ENCODE measurements at regions not wholly inside any gene's neighbourhood (a gene's known extent, or its start where the extent isn't known, plus 50 kb on each side); places are given as distances from the start of the nearest gene placed in this dataset.

DNA sequence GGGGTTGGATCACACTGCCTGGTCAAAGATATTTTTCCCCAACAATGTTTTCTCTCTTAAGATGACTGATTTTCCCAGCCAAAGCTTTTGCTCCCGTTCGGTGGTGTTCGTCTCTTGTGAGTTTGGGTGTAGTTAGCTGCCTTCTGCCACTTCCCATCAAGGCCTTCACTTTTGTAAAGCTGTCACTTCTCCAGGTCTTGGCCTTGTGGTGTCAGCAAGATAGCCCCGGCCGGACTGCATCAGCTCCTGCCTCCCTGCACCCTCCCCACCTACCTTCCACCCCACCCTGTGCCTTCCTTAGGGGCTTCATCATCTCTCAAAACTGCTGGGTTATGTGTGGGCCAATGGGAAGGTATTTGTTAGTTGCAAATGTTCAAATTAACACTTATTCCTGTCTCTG is 228.9 kb downstream of the BCL11A start:
- Histone ChIP-seq H3K4me1 (ENCODE audit: low read depth) (no peaks in the 10 kb centered on the region), H3K27me3 (no peaks in the 10 kb centered on the region), H3K36me3 (no peaks in the 10 kb centered on the region), H3K27ac (no peak overlapping the region), H3K4me3 (no peak overlapping the region), H3K9me3 (ENCODE audit: low read depth) (no peaks in the 10 kb centered on the region)
- TF ChIP-seq, protein P1, sequence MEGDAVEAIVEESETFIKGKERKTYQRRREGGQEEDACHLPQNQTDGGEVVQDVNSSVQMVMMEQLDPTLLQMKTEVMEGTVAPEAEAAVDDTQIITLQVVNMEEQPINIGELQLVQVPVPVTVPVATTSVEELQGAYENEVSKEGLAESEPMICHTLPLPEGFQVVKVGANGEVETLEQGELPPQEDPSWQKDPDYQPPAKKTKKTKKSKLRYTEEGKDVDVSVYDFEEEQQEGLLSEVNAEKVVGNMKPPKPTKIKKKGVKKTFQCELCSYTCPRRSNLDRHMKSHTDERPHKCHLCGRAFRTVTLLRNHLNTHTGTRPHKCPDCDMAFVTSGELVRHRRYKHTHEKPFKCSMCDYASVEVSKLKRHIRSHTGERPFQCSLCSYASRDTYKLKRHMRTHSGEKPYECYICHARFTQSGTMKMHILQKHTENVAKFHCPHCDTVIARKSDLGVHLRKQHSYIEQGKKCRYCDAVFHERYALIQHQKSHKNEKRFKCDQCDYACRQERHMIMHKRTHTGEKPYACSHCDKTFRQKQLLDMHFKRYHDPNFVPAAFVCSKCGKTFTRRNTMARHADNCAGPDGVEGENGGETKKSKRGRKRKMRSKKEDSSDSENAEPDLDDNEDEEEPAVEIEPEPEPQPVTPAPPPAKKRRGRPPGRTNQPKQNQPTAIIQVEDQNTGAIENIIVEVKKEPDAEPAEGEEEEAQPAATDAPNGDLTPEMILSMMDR (IDR thresholded peaks at IDR 0.05; ENCODE audit: low read depth, low read length): no peak
- DNase-seq (ENCODE audit: low read depth in 1 of 2, low spot score in 1 of 2): no peak

DNA sequence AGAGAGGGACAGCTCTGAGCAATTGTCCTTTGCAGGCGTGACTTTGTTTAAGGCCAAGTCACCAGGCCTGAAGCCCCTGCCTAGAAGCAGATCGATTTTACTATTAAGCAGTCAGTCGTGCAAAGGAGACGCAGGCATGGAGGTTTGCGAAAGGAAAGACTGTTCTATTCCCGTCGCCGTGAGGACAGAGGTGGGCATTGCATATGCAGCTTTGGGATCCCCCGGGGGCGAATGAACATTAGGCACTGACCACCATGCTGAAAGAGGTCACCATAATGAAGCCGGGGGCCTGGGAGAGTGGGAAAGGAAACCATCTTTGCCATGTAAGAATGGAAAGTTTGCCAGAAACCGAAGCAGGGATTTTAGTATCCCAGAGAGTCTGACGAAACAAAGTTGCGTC is 231.6 kb downstream of the BCL11A start:
- no peak overlapping the region for H3K27ac ChIP-seq
- no peaks in the 10 kb centered on the region for H3K36me3 ChIP-seq
- H3K4me1 ChIP-seq (ENCODE audit: low read depth): no peaks in the 10 kb centered on the region
- TF ChIP-seq, protein P1 (IDR thresholded peaks at IDR 0.05; ENCODE audit: low read depth, low read length): no peak
- no peak for DNase-seq (ENCODE audit: low read depth in 1 of 2, low spot score in 1 of 2)
- H3K27me3 ChIP-seq: no peaks in the 10 kb centered on the region
- no peaks in the 10 kb centered on the region for H3K9me3 ChIP-seq (ENCODE audit: low read depth)
- no peak overlapping the region for H3K4me3 ChIP-seq

DNA sequence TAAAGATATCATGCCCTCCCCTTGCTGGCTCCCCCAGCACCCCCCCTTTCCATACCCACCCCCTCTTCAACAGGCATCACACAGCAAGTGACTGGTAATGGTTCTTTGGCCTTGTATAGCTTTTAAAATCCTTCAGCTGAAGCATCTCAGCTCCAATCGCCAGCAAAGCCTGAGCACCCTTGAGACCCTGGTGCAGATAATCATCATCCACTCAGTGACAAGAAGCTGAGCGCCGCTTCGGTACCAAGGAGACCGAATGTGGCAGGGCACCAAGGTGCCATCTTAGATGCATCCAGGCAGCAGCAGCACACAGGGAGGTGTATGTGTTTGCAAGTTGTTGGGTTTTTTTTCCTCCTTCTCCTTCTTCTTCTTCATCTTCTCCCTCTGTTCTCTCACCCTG is 232.7 kb downstream of the BCL11A start:
- Histone ChIP-seq H3K4me3 (no peak overlapping the region), H3K27me3 (no peaks in the 10 kb centered on the region), H3K9me3 (ENCODE audit: low read depth) (no peaks in the 10 kb centered on the region), H3K4me1 (ENCODE audit: low read depth) (no peaks in the 10 kb centered on the region), H3K36me3 (no peaks in the 10 kb centered on the region), H3K27ac (no peak overlapping the region)
- TF ChIP-seq, protein P1 (IDR thresholded peaks at IDR 0.05; ENCODE audit: low read depth, low read length): no peak
- no peak for DNase-seq (ENCODE audit: low read depth in 1 of 2, low spot score in 1 of 2)

DNA sequence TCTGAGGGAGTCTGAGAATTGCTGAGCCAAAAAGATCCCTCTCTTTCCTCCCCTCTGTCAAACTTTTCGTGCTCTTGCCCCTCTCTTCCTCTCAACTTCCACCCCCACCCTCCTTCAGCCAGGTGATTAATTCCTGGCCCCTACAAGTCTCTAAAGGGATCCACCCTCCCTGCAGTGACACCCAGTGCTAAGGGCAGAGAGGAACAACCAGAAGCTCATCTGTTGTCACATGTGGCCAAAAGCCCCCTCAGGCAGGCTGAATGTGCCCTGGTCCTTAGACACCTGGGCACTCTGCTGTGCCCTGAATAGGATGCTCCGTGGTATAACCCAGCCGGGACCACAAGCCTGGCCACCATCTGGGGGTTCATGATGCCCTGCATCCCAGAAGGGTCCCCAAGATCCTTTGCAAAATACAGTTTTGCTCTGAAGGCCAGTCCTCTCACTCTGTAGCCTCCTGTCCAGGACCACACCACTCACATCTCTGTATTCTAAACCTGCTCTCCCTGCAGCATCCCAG is 234.4 kb downstream of the BCL11A start:
- TF ChIP-seq, protein P1 (IDR thresholded peaks at IDR 0.05; ENCODE audit: low read depth, low read length): no peak
- no peak for DNase-seq (ENCODE audit: low read depth in 1 of 2, low spot score in 1 of 2)
- H3K27ac ChIP-seq: no peak overlapping the region
- H3K36me3 ChIP-seq: no peaks in the 10 kb centered on the region
- H3K27me3 ChIP-seq: no peaks in the 10 kb centered on the region
- no peak overlapping the region for H3K4me3 ChIP-seq
- no peaks in the 10 kb centered on the region for H3K9me3 ChIP-seq (ENCODE audit: low read depth)
- H3K4me1 ChIP-seq (ENCODE audit: low read depth): no peaks in the 10 kb centered on the region

DNA sequence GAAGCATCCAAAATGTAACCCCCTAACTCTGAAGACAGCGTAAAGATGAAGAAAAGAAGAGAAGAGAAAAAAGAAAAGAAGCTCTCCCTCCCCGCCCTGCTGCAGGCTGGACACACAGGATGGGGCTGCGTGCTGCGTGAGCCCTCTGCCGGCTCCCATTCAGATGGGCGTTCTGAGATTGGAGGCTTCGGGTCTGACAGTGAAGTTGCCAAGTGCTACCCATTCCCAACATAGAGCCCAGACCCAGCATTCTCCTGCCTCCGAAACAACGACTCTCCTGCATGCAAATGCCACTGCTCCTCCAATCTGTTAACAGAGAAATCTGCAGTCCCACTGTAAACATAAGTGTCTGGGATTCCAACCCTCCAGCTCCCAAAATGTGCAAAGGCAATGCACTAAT is 234.9 kb downstream of the BCL11A start:
- Histone ChIP-seq H3K27me3 (no peaks in the 10 kb centered on the region), H3K9me3 (ENCODE audit: low read depth) (no peaks in the 10 kb centered on the region), H3K36me3 (no peaks in the 10 kb centered on the region), H3K4me3 (no peak overlapping the region), H3K27ac (no peak overlapping the region), H3K4me1 (ENCODE audit: low read depth) (no peaks in the 10 kb centered on the region)
- TF ChIP-seq, protein P1 (IDR thresholded peaks at IDR 0.05; ENCODE audit: low read depth, low read length): no peak
- DNase-seq (ENCODE audit: low read depth in 1 of 2, low spot score in 1 of 2): no peak

DNA sequence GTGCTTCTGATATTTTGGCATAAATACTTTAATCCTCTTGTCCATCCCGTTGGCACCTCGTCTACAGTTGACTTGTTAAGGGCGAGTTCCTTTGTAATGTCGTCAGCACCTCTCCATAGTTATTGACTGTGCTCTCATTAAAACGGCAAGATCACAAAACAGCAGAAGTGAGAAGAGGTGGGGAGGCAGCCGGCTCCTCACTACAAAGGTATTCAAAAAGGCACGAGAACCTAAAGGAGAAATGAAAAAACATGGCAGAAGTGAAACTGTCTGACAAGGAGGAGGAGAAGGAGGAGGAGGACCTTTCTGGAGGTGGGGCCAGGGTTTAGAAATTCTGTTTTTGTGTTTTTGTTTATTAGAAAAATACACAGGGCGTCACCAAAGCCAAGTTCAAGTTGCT is 235.6 kb downstream of the BCL11A start:
- TF ChIP-seq, protein P1 (IDR thresholded peaks at IDR 0.05; ENCODE audit: low read depth, low read length): no peak
- DNase-seq (ENCODE audit: low read depth in 1 of 2, low spot score in 1 of 2): no peak
- H3K9me3 ChIP-seq (ENCODE audit: low read depth): no peaks in the 10 kb centered on the region

More for the DNA sequence above, 235.6 kb downstream of the BCL11A start:
- Histone ChIP-seq H3K27me3 (no peaks in the 10 kb centered on the region), H3K4me1 (ENCODE audit: low read depth) (no peaks in the 10 kb centered on the region), H3K27ac (no peak overlapping the region), H3K36me3 (no peaks in the 10 kb centered on the region), H3K4me3 (no peak overlapping the region)
